ENCODE measurements at regions not wholly inside any gene's neighbourhood (a gene's known extent, or its start where the extent isn't known, plus 50 kb on each side); places are given as distances from the start of the nearest gene placed in this dataset.

DNA sequence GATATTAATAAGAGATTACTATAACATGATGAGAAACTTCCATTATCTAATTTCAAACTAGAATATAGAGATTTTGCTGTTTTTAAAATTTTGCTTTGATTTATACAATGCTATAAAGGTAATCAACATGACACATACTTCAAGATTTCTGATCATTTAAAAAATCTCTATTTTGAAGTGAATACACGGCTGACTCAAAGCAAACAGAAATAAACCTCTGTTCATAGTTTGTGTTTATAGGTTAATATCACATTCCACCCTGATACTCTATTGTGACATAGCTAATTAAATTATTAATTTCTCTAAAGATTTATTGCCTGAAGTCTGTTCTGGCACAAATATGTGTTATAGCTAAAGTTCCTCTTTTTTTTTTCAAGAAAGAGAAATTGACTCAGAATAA lies 349.2 kb downstream of the TLL1 start:
- TF ChIP-seq EZH2 (IDR thresholded peaks at IDR 0.05; ENCODE audit: insufficient read depth, poor library complexity, severe bottlenecking) (no peak), EZH2phosphoT487 (IDR thresholded peaks at IDR 0.05; ENCODE audit: insufficient read depth, low read depth) (no peak)

Data from GM23248 (cell line).